ENCODE measurements at regions not wholly inside any gene's neighbourhood (a gene's known extent, or its start where the extent isn't known, plus 50 kb on each side); places are given as distances from the start of the nearest gene placed in this dataset.

GRCh38 chr3:144968750-144969350 lies 997.2 kb downstream of the DIPK2A start:
- TF ChIP-seq EZH2 (IDR thresholded peaks at IDR 0.05; ENCODE audit: borderline replicate concordance, low read depth, low read length, poor library complexity, severe bottlenecking) (no peak), CTCF (conservative IDR thresholded peaks at IDR 0.05; ENCODE audit: low read depth, low read length) (no peak)

All from A673 (cell line).